Retinal pigment epithelial cell (primary cell): ENCODE measurements at regions not wholly inside any gene's neighbourhood (a gene's known extent, or its start where the extent isn't known, plus 50 kb on each side); places are given as distances from the start of the nearest gene placed in this dataset.

ENCODE experiments used
- DNase-seq: peaks from one replicate; pipeline ENCODE4 v3.0.0-alpha.2; 2010; ENCODE audit warnings: low read depth
- H3K4me3 ChIP-seq: 2 replicates; pipeline ENCODE4 v1.5.1; 2011; ENCODE audit warnings: mild to moderate bottlenecking, low read length, control low read depth, moderate library complexity
- TF ChIP-seq, protein P1 (sequence below): conservative IDR thresholded peaks from 2 replicates; pipeline ENCODE4 v1.5.1; 2011; ENCODE audit warnings: low read depth, low read length, control low read depth, inconsistent platforms

DNA sequence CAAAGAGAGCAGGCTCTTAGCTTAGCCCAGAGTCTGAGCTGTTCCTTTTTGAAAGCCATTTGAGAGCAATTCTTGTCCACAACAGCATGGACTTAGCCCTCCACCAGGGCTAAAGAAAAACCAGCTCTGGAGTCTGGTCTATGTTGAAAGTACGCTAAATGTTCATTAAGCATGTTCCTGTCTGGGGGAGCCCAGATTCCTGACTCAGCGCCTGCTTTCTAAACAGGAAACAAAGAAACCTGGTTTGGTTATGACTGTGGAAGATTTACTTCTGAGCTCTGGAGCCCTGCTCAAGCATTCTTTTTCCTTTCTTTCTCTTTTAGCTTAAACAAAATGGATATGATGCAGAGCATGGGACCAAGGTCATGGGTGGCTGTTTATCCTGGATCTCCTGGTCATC, 279.8 kb downstream of the RBM43 start:
- TF ChIP-seq, protein P1, sequence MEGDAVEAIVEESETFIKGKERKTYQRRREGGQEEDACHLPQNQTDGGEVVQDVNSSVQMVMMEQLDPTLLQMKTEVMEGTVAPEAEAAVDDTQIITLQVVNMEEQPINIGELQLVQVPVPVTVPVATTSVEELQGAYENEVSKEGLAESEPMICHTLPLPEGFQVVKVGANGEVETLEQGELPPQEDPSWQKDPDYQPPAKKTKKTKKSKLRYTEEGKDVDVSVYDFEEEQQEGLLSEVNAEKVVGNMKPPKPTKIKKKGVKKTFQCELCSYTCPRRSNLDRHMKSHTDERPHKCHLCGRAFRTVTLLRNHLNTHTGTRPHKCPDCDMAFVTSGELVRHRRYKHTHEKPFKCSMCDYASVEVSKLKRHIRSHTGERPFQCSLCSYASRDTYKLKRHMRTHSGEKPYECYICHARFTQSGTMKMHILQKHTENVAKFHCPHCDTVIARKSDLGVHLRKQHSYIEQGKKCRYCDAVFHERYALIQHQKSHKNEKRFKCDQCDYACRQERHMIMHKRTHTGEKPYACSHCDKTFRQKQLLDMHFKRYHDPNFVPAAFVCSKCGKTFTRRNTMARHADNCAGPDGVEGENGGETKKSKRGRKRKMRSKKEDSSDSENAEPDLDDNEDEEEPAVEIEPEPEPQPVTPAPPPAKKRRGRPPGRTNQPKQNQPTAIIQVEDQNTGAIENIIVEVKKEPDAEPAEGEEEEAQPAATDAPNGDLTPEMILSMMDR: no peak
- no peak for DNase-seq
- H3K4me3 ChIP-seq: no peak overlapping the region

DNA sequence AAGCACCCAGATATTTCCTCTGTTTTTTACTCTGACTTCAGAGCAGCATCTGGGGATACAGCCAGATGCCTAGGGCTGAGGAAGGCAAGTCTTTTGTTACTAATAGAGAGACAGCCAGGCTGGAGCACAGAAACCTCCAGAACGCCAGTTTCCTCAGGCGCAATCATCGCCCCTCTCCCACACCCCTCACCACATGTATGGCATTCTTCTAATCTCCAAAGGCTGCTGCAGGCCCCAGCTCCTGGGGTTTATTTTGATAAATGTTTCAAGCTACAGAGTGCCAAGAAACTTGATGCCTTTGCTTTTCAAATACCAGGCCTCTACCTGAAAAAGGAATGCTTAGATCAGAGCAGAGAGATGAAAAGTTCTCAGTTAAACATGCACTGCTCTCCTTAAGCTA, 283.6 kb downstream of the RBM43 start:
- DNase-seq: no peak
- TF ChIP-seq, protein P1: no peak
- no peak overlapping the region for H3K4me3 ChIP-seq

GRCh38 chr2:150977296-150977695, 284.4 kb downstream of the RBM43 start:
- H3K4me3 ChIP-seq: no peak overlapping the region
- TF ChIP-seq, protein P1: no peak

GRCh38 chr2:150976604-150977003, 285.1 kb downstream of the RBM43 start:
- TF ChIP-seq, protein P1: no peak
- H3K4me3 ChIP-seq: no peak overlapping the region
- DNase-seq: no peak

More at GRCh38 chr2:150977296-150977695, 284.4 kb downstream of the RBM43 start:
- no peak for DNase-seq

DNA sequence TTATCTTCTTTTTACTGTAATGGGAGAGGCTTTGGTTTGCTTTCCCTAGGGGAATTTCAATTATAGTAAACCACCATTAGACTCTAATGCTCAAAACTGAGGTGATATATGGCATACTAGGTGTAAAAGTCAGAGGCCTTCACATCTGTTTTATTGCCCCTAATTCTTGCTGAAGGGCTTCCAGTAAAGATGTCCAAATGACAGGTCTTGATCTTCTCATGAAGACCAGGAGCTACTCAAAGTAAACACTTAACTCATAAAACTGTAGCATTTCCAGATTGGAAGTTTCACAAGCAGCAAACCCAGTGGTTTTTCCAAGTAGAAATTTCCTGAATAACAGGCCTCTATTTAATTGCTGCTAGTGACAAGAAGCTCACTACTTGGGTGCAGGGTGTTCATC, 286.8 kb downstream of the RBM43 start:
- TF ChIP-seq, protein P1: no peak
- H3K4me3 ChIP-seq: no peak overlapping the region
- no peak for DNase-seq

- DNase-seq: no peak
- TF ChIP-seq, protein P1: no peak
- H3K4me3 ChIP-seq: no peak overlapping the region
These were observed 287.4 kb downstream of the RBM43 start for GRCh38 chr2:150974234-150974633.

GRCh38 chr2:150971910-150972309, 289.8 kb downstream of the RBM43 start:
- no peak for DNase-seq
- H3K4me3 ChIP-seq: no peak overlapping the region
- TF ChIP-seq, protein P1: no peak
